ENCODE measurements at regions not wholly inside any gene's neighbourhood (a gene's known extent, or its start where the extent isn't known, plus 50 kb on each side); places are given as distances from the start of the nearest gene placed in this dataset.
A peak's percentile ranks its signal among the peaks of the same experiment; 100 is the strongest.

DNA sequence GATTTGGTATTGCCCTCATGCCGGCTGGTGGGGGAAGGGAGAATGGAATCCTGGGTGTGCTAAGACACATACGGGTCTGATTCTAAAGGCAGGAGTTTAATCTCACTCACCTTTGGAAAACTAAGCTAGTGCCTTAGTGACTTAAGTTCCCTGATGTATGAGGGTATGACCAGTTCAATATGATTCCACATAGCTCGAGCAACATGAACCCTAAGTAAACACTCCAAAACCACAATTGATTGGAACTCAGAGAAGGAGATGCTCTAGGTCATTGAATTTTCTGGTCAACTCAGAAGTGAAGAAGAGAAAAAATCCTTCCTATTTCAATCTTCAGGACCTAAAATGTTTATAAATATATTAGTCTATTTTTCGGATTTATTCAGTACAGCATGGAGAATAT lies 420.1 kb upstream of the INTU start:
- H3K27ac ChIP-seq = peak overlapping the region; percentile 36 to 57
- no peaks in the 10 kb centered on the region for H3K27me3 ChIP-seq
- H3K9me3 ChIP-seq = no peaks in the 10 kb centered on the region
- H3K36me3 ChIP-seq = no peaks in the 10 kb centered on the region
- DNase-seq = no peak
- intact Hi-C loops (cut with DNase I; ENCODE audit: low total_unique reads) = no loop called here
- TF ChIP-seq, protein P1, sequence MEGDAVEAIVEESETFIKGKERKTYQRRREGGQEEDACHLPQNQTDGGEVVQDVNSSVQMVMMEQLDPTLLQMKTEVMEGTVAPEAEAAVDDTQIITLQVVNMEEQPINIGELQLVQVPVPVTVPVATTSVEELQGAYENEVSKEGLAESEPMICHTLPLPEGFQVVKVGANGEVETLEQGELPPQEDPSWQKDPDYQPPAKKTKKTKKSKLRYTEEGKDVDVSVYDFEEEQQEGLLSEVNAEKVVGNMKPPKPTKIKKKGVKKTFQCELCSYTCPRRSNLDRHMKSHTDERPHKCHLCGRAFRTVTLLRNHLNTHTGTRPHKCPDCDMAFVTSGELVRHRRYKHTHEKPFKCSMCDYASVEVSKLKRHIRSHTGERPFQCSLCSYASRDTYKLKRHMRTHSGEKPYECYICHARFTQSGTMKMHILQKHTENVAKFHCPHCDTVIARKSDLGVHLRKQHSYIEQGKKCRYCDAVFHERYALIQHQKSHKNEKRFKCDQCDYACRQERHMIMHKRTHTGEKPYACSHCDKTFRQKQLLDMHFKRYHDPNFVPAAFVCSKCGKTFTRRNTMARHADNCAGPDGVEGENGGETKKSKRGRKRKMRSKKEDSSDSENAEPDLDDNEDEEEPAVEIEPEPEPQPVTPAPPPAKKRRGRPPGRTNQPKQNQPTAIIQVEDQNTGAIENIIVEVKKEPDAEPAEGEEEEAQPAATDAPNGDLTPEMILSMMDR (IDR thresholded peaks at IDR 0.05) = no peak
- no peak overlapping the region for H3K4me3 ChIP-seq
- H3K4me1 ChIP-seq = peaks cover 0 to 53% (median 26%) of the 10 kb centered on the region in 4 donors

DNA sequence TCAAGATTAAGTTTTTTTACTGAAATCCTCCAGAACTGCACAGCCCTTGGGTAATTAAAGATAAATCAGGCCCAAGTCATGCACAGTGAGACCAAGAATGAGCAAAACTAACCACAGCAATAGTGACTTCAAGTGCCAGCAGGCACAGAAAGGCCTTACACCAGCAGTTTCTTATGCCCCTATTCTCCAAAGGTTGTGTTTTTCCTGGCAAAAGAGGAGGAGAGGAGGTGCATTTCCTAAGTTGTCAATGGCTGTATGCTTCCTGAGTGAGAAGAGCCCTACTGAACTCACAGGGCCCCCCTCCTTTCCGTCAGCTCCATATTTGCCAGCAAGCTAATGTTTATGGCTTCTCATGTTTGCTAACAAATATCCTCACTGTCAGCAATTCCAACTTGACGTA lies 418.7 kb upstream of the INTU start:
- TF ChIP-seq, protein P1 (IDR thresholded peaks at IDR 0.05) = no peak
- intact Hi-C loops (cut with DNase I; ENCODE audit: low total_unique reads) = no loop called here
- Histone ChIP-seq H3K27ac (peak overlapping the region; percentile 0 to 57), H3K27me3 (no peaks in the 10 kb centered on the region), H3K4me1 (peaks cover 0 to 63% (median 29%) of the 10 kb centered on the region in 4 donors), H3K9me3 (no peaks in the 10 kb centered on the region), H3K36me3 (no peaks in the 10 kb centered on the region), H3K4me3 (no peak overlapping the region)
- peak in 1 of 2 donors; percentile 24 for DNase-seq

DNA sequence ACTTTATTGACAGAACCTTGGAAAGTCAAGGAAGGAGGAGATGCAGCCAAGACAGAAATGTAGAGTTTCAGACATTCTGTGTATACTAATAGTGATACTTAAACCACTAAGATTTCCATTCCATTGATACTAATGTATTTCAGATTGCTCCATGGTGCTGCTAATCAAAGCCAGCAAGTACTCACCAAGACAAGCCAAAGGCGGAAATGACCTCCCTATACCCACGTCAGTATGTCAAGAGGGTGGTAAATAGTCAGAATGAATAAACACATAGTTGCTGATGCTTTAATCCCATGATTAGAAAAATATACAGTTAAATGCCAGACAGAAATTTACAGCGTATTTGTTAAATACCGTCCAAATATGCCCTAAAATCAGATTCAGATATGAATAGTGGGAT lies 417.8 kb upstream of the INTU start:
- no peaks in the 10 kb centered on the region for H3K9me3 ChIP-seq
- TF ChIP-seq, protein P1 (IDR thresholded peaks at IDR 0.05) = no peak
- H3K27ac ChIP-seq = peak overlapping the region in 1 of 2 donors; percentile 0
- H3K36me3 ChIP-seq = no peaks in the 10 kb centered on the region
- intact Hi-C loops (cut with DNase I; ENCODE audit: low total_unique reads) = no loop called here
- no peaks in the 10 kb centered on the region for H3K27me3 ChIP-seq
- no peak for DNase-seq
- no peak overlapping the region for H3K4me3 ChIP-seq
- peaks cover 0 to 72% (median 29%) of the 10 kb centered on the region in 4 donors for H3K4me1 ChIP-seq

DNA sequence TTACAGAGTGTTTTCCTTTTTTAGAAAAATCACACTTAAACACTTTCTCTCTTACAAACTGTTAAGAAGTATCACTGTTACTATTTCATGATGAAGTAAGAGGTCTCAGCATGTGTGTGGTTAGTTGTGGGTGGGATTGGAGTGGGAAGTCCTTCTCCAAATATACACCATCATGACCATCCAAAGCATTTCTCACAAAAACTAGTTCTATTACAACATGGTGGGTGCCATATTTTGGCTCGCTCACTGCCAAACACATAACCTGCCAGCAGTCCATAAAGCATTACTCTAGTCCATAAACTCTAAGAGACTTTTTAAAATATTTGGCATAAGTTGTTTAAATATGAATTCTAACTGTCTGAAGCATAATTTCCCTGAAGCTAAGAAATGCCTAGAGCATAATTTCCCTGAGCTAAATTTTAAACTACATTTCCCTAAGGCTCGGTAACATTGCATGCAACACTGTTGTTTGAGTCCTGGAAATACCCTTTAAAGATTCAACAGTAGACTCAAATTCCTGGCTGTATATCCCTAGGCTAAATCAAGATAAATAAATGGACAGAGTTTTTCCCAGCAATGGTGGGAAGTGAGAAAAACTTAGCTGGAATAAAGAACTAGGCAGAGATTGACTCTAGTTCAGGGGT lies 415.0 kb upstream of the INTU start:
- no peak overlapping the region for H3K4me3 ChIP-seq
- TF ChIP-seq, protein P1 (IDR thresholded peaks at IDR 0.05) = no peak
- peaks cover 0 to 49% (median 13%) of the 10 kb centered on the region in 4 donors for H3K4me1 ChIP-seq
- intact Hi-C loops (cut with DNase I; ENCODE audit: low total_unique reads) = no loop called here
- H3K27ac ChIP-seq = peak overlapping the region in 1 of 2 donors; percentile 39
- no peaks in the 10 kb centered on the region for H3K27me3 ChIP-seq
- no peak for DNase-seq
- no peaks in the 10 kb centered on the region for H3K36me3 ChIP-seq
- H3K9me3 ChIP-seq = peaks cover 0 to 6% (median 0%) of the 10 kb centered on the region in 3 donors

DNA sequence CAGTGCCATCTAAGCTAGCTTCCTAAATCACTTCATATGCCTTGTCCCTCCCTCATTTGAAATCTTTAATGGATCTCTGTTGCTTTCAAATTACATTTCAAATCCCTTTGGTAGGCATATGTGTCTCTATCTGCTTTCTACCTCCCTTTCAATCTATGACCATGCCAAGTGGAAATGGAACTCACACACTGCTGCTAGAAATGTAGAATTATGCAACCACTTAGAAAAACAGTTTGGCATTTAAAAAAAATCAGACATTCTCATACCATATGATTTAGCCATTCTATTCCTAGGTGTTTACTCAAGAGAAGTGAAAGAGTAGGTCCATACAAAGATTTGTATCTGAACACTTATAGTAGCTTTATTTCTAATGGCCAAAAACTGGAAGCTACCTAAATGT lies 413.5 kb upstream of the INTU start:
- Histone ChIP-seq H3K36me3 (no peaks in the 10 kb centered on the region), H3K27me3 (no peaks in the 10 kb centered on the region), H3K9me3 (peaks cover 0 to 6% (median 0%) of the 10 kb centered on the region in 3 donors), H3K4me1 (peaks cover 0 to 34% (median 8%) of the 10 kb centered on the region in 4 donors), H3K4me3 (no peak overlapping the region), H3K27ac (no peak overlapping the region)
- intact Hi-C loops (cut with DNase I; ENCODE audit: low total_unique reads) = no loop called here
- TF ChIP-seq, protein P1 (IDR thresholded peaks at IDR 0.05) = no peak
- no peak for DNase-seq
